CD4-positive, alpha-beta T cell treated with Interleukin-4 for 4 hours (primary cell): ENCODE measurements at regions not wholly inside any gene's neighbourhood (a gene's known extent, or its start where the extent isn't known, plus 50 kb on each side); places are given as distances from the start of the nearest gene placed in this dataset.
"Not testable (repeated sequence)": the region's sequence is repeated elsewhere in the genome, so short reads cannot be mapped to it uniquely, and the experiment has no call there.

Experiments used
- DNase-seq: peaks from one replicate; pipeline ENCODE4 v3.0.0-alpha.2; 2020

GRCh38 chr15:58363118-58363517, 68.7 kb upstream of the LIPC start:
- not testable (repeated sequence) for DNase-seq

GRCh38 chr15:58363673-58364072, 68.1 kb upstream of the LIPC start:
- not testable (repeated sequence) for DNase-seq

GRCh38 chr15:58365098-58365497, 66.7 kb upstream of the LIPC start:
- DNase-seq, result not testable (repeated sequence)

DNA sequence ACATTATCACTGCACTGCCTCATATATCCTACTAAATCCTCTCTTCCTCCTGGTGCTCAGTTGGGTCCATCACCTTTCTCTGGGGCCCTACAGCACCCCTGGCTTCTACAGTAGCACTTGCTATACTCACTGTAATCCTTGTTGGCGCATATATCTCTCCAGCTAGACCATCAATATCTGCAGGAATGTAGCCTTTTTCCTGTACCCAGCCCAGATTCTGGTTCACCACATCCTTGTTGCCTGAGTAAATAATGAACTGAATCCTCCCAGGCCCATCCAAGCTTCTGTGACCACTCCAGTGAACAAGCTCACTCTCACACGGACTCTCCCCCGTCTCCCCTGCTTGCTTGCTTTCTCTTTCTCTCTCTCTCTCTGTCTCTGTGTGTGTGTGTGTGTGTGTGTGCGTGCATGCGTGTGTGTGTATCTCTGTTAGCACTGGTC, 62.5 kb upstream of the LIPC start:
- DNase-seq, result peak; percentile 35

- no peak for DNase-seq
Measured at GRCh38 chr15:58369956-58370355, 61.8 kb upstream of the LIPC start.

DNA sequence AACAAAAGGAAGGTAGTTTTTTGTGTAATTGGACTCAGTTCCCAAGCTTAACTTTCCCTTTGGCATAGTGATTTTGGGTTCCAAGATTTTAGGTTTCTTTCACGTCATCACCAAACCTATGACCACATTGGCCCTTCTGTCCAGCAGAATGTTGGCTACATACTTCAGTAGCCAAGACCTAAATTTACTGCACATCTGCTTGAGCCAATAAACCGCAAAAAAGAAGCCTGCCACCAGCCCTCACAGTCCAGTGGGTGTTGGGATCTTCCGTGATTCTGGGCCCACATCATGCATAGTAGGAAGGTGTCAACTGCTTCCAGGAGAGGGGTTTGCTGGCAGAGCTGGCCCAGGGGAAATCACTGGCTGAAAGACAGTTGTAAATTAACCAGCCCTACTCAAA, 57.6 kb upstream of the LIPC start:
- DNase-seq, result no peak

GRCh38 chr15:58377193-58377592, 54.6 kb upstream of the LIPC start:
- no peak for DNase-seq

- no peak for DNase-seq
Measured at GRCh38 chr15:58378241-58379085, 53.3 kb upstream of the LIPC start.

- not testable (repeated sequence) for DNase-seq
Measured at GRCh38 chr15:58379454-58379853, 52.3 kb upstream of the LIPC start.

DNA sequence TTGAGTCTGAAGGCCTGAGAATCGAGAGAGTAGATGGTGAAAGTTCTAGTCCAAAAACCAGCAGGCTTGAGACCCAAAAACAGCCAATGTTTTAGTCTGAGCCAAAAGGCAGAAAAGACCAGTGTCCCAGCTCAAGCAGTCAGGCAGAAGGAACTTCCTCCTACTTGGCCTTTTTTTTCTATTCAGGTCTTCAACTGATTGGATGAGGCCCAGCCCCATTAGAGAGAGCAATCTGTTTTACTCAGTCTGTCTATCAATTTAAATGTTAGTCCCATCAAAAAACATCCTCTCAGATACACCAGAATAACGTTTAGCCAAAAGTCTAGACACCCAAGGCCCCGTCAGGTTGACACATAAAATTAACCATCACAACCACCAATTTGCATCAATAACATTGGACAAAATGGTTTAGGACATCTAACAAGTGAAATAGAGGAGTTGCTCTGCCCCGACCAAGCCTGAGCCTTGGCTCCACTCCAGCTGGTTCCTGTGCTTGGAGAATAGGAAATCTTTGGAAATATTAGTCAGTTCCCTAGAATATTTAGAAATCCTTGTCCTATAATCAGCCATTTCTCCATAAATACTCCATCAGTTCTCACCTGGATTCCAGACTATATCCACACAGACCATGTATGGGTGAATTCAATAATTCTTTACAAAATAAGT, 51.4 kb upstream of the LIPC start:
- DNase-seq, result no peak

- DNase-seq, result no peak
Measured at GRCh38 chr15:58381697-58382096, 50.1 kb upstream of the LIPC start.
